NCI-H748 (cell line): ENCODE measurements at regions not wholly inside any gene's neighbourhood (a gene's known extent, or its start where the extent isn't known, plus 50 kb on each side); places are given as distances from the start of the nearest gene placed in this dataset.

ENCODE experiments used
- DNase-seq: peaks from one replicate; lab custom pipeline; 2025; ENCODE audit not compliant: unreplicated experiment; lab: John Stamatoyannopoulos, UW

- DNase-seq: no peak
These were observed 68.1 kb downstream of the MTERF1 start for GRCh38 chr7:91812388-91812787.

GRCh38 chr7:91814189-91814588, 66.3 kb downstream of the MTERF1 start:
- DNase-seq: no peak
